DND-41 (cell line): ENCODE measurements at regions not wholly inside any gene's neighbourhood (a gene's known extent, or its start where the extent isn't known, plus 50 kb on each side); places are given as distances from the start of the nearest gene placed in this dataset.

Source experiments
- ATAC-seq: fragments of 200-7000 bp; cut with Tn5 transposase; 3 replicates; pipeline ENCODE4 v1.9.1; 2021; ENCODE audit warnings: low read depth; ENCODE audit not compliant: insufficient read depth
- DNase-seq: peaks from one replicate; pipeline ENCODE4 v3.0.0-alpha.2; 2020
- H2AFZ ChIP-seq: 2 replicates; pipeline ENCODE4 v1.6.0; 2012; ENCODE audit warnings: low read depth, low read length
- H3K27ac ChIP-seq: 2 replicates; pipeline ENCODE4 v1.5.1; 2012; ENCODE audit warnings: low read length, inconsistent platforms
- H3K27me3 ChIP-seq: fragments of 200-600 bp; sonication (generic); 2 replicates; pipeline ENCODE4 v1.6.0; 2012; ENCODE audit warnings: low read length, mild to moderate bottlenecking, inconsistent platforms; ENCODE audit not compliant: insufficient read depth, poor library complexity
- H3K36me3 ChIP-seq: 2 replicates; pipeline ENCODE4 v1.5.1; 2012; ENCODE audit warnings: low read length, inconsistent platforms; ENCODE audit not compliant: insufficient read depth
- H3K4me1 ChIP-seq: 2 replicates; pipeline ENCODE4 v1.5.1; 2012; ENCODE audit warnings: mild to moderate bottlenecking, low read length; ENCODE audit not compliant: insufficient read depth
- H3K4me2 ChIP-seq: 2 replicates; pipeline ENCODE4 v1.6.0; 2012; ENCODE audit warnings: mild to moderate bottlenecking, moderate library complexity, low read length, inconsistent platforms; ENCODE audit not compliant: insufficient read depth
- H3K4me3 ChIP-seq, 2 experiments: fragments of 200-600 bp in 1 of 2; shearing (Covaris generic) in 1 of 2; 2 replicates each; pipeline ENCODE4 v1.5.1; 2012 to 2016; ENCODE audit warnings: inconsistent platforms in 2 of 2, low read length in 2 of 2, mild to moderate bottlenecking in 2 of 2, low read depth in 1 of 2, moderate library complexity in 1 of 2
- H3K79me2 ChIP-seq: 2 replicates; pipeline ENCODE4 v1.6.0; 2012; ENCODE audit warnings: low read length, inconsistent platforms; ENCODE audit not compliant: insufficient read depth
- H3K9ac ChIP-seq: 2 replicates; pipeline ENCODE4 v1.6.0; 2012; ENCODE audit warnings: low read depth, mild to moderate bottlenecking, inconsistent platforms, low read length, moderate library complexity
- H3K9me3 ChIP-seq: 2 replicates; pipeline ENCODE4 v1.5.1; 2012; ENCODE audit warnings: low read length, moderate library complexity, mild to moderate bottlenecking, inconsistent platforms; ENCODE audit not compliant: insufficient read depth, severe bottlenecking
- H4K20me1 ChIP-seq: 2 replicates; pipeline ENCODE4 v1.6.0; 2012; ENCODE audit warnings: low read length; ENCODE audit not compliant: insufficient read depth
- EZH2 ChIP-seq: IDR thresholded peaks from 3 replicates; pipeline ENCODE4 v1.6.1; 2012; ENCODE audit warnings: borderline replicate concordance, low read depth, mild to moderate bottlenecking, moderate library complexity, low read length, inconsistent platforms; ENCODE audit not compliant: severe bottlenecking
- TF ChIP-seq, protein P1 (sequence below): IDR thresholded peaks from 2 replicates; pipeline ENCODE4 v1.5.1; 2012; ENCODE audit warnings: borderline replicate concordance, low read length, moderate library complexity, mild to moderate bottlenecking; ENCODE audit not compliant: poor library complexity, severe bottlenecking; ENCODE audit errors: extremely low read depth

DNA sequence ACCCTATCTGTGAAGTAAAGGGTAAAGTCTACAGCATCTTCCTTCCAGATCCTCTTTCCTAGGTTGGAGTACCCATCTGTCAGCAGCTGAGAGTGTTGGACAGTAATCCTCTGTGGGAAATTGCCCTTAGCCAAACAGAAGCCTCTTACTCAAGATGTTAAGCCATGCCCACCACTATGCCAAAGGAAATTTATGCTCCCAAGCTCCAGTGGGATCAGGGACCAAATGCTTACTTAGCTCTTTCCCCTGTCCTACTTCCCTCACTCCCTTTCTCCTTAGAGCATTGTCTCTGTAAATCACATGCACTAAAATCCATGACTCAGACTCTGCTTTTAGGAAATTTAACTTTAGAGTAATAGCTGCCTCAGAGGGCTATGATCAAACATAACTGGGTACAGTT lies 254.0 kb downstream of the BRINP2 start:
- Histone ChIP-seq H3K4me1 (no peaks in the 10 kb centered on the region), H3K27ac (no peak overlapping the region), H3K9ac (no peak overlapping the region), H3K4me2 (no peak overlapping the region), H3K36me3 (no peaks in the 10 kb centered on the region), H3K4me3 (no peak overlapping the region), H3K27me3 (no peaks in the 10 kb centered on the region), H4K20me1 (no peaks in the 10 kb centered on the region), H3K79me2 (no peaks in the 10 kb centered on the region), H2AFZ (no peak overlapping the region), H3K9me3 (no peaks in the 10 kb centered on the region)
- DNase-seq (no peak), ATAC-seq (no peak)
- TF ChIP-seq, protein P1, sequence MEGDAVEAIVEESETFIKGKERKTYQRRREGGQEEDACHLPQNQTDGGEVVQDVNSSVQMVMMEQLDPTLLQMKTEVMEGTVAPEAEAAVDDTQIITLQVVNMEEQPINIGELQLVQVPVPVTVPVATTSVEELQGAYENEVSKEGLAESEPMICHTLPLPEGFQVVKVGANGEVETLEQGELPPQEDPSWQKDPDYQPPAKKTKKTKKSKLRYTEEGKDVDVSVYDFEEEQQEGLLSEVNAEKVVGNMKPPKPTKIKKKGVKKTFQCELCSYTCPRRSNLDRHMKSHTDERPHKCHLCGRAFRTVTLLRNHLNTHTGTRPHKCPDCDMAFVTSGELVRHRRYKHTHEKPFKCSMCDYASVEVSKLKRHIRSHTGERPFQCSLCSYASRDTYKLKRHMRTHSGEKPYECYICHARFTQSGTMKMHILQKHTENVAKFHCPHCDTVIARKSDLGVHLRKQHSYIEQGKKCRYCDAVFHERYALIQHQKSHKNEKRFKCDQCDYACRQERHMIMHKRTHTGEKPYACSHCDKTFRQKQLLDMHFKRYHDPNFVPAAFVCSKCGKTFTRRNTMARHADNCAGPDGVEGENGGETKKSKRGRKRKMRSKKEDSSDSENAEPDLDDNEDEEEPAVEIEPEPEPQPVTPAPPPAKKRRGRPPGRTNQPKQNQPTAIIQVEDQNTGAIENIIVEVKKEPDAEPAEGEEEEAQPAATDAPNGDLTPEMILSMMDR: no peak
- TF ChIP-seq EZH2: no peak

DNA sequence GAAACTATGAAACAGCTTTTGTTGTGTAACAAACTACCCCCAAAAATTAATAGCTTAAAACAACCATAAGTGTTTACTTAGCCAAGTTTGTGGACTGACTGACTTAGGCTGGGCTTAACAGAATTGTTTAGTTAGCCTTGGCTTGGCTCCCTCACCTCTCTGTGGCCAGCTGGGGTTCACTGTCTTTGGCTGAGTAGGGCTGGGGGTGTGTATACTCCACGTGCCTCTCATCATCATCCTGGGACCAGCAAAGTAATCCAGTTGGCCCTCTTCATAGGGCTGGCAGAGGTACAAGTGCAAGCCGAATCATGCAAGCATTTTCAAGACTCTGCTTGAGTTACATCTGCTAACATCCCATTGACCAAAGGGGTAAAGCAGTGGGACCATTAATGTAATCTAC lies 252.3 kb downstream of the BRINP2 start:
- no peak overlapping the region for H3K4me3 ChIP-seq
- no peak overlapping the region for H3K9ac ChIP-seq
- H3K9me3 ChIP-seq: no peaks in the 10 kb centered on the region
- no peaks in the 10 kb centered on the region for H3K27me3 ChIP-seq
- no peak overlapping the region for H2AFZ ChIP-seq
- H3K4me1 ChIP-seq: no peaks in the 10 kb centered on the region
- no peak for DNase-seq
- H3K4me2 ChIP-seq: no peak overlapping the region
- ATAC-seq: no peak
- no peaks in the 10 kb centered on the region for H3K36me3 ChIP-seq
- no peaks in the 10 kb centered on the region for H4K20me1 ChIP-seq
- TF ChIP-seq, protein P1: no peak
- no peak for TF ChIP-seq EZH2
- no peak overlapping the region for H3K27ac ChIP-seq
- no peaks in the 10 kb centered on the region for H3K79me2 ChIP-seq

DNA sequence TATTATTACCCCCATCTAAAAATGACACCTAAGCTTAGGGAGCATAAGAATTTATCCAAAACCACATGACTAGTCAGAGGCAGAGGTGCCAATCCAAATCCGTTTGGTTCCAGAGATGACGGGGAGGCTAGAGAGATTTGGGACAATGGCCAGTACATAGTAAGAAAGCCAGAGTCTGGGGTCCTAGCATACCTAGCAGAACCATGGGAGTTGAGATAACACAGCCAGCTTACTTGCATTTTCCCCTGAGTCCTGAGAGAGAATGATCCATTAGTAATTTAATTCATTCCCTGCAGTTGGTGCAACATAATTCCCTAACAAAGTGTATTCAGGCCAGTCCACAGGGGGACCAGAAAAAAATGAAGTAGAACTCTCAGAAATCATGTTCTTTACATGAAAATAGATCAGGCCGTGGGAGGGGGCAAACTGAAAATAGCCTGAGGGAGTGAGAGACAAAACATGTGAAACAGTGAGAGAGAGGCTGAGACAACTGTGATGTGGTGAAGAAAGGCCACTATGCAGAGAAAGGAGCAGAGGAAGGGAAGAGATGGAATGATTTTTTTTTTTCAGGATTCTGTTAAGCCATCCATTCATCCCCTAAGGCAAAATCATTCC lies 243.3 kb downstream of the BRINP2 start:
- H3K27me3 ChIP-seq: no peaks in the 10 kb centered on the region
- H3K4me1 ChIP-seq: no peaks in the 10 kb centered on the region
- no peaks in the 10 kb centered on the region for H3K36me3 ChIP-seq
- H4K20me1 ChIP-seq: no peaks in the 10 kb centered on the region
- no peak overlapping the region for H3K9ac ChIP-seq
- no peak for ATAC-seq
- no peak overlapping the region for H3K27ac ChIP-seq
- no peak overlapping the region for H3K4me3 ChIP-seq
- H3K9me3 ChIP-seq: no peaks in the 10 kb centered on the region
- TF ChIP-seq EZH2: no peak
- TF ChIP-seq, protein P1: no peak
- H3K4me2 ChIP-seq: no peak overlapping the region
- no peak for DNase-seq
- no peaks in the 10 kb centered on the region for H3K79me2 ChIP-seq
- H2AFZ ChIP-seq: no peak overlapping the region
